SK-N-SH (cell line): ENCODE measurements at regions not wholly inside any gene's neighbourhood (a gene's known extent, or its start where the extent isn't known, plus 50 kb on each side); places are given as distances from the start of the nearest gene placed in this dataset.

Source experiments
- CTCF ChIA-PET: fragments of 300-600, 350-600 bp; formaldehyde crosslinking; extraction: SDS; loops from one replicate; lab custom pipeline; 2021; lab: Yijun Ruan, JAX
- POLR2A ChIA-PET: fragments of 350-600 bp; sonication (Branson Sonifier 250); formaldehyde crosslinking; extraction: SDS; loops from one replicate; lab custom pipeline; 2020; ENCODE audit warnings: antibody characterized with exemption, inconsistent platforms; lab: Yijun Ruan, JAX
- DNase-seq: peaks from one replicate; pipeline ENCODE4 v3.0.0; 2012
- H2AFZ ChIP-seq: fragments of 200-600 bp; sonication (generic); 2 replicates; pipeline ENCODE4 v1.8.1; 2016; ENCODE audit warnings: antibody characterized with exemption, mild to moderate bottlenecking, low read depth
- H3F3A ChIP-seq: fragments of 200-600 bp; sonication (generic); replicated peaks from 2 replicates; pipeline ENCODE3; 2016; ENCODE audit warnings: antibody characterized with exemption, mild to moderate bottlenecking; ENCODE audit not compliant: insufficient read depth
- H3K27ac ChIP-seq, 2 experiments: fragments of 200-500 bp in 1 of 2; fragments of 200-600 bp in 1 of 2; sonication (Bioruptor generic) in 1 of 2; sonication (generic), shearing (Covaris generic) in 1 of 2; 2 replicates each; pipeline versions ENCODE4 v1.5.1 to v1.6.1; 2014 to 2016; ENCODE audit warnings: low read depth in 2 of 2, inconsistent platforms in 1 of 2, low read length in 1 of 2, mild to moderate bottlenecking in 1 of 2, mixed read lengths in 1 of 2
- H3K27me3 ChIP-seq: fragments of 200-600 bp; sonication (generic), shearing (Covaris generic); 2 replicates; pipeline ENCODE4 v1.6.1; 2016; ENCODE audit warnings: mixed run types; ENCODE audit not compliant: insufficient read depth
- H3K36me3 ChIP-seq, 2 experiments: fragments of 200-500 bp in 1 of 2; fragments of 200-600 bp in 1 of 2; sonication (Bioruptor generic) in 1 of 2; sonication (generic) in 1 of 2; replicated peaks in 1 of 2; 2 replicates each; pipeline versions ENCODE3 to v1.5.1; 2014 to 2016; ENCODE audit warnings: low read length in 1 of 2, mild to moderate bottlenecking in 1 of 2; ENCODE audit not compliant: insufficient read depth in 2 of 2, control insufficient read depth in 1 of 2
- H3K4me1 ChIP-seq, 2 experiments: fragments of 200-500 bp in 1 of 2; fragments of 200-600 bp in 1 of 2; sonication (Bioruptor generic) in 1 of 2; sonication (generic), shearing (Covaris generic) in 1 of 2; 2 replicates each; pipeline versions ENCODE4 v1.5.1 to v1.6.1; 2014 to 2016; ENCODE audit warnings: low read depth in 1 of 2, low read length in 1 of 2, mixed run types in 1 of 2; ENCODE audit not compliant: insufficient read depth in 2 of 2, control insufficient read depth in 1 of 2
- H3K4me2 ChIP-seq: fragments of 200-600 bp; sonication (generic), shearing (Covaris generic); 2 replicates; pipeline ENCODE4 v1.6.1; 2017; ENCODE audit warnings: mixed run types
- H3K4me3 ChIP-seq, 2 experiments: fragments of 200-500 bp in 1 of 2; fragments of 200-600 bp in 1 of 2; sonication (Bioruptor generic) in 1 of 2; sonication (generic), shearing (Covaris generic) in 1 of 2; 2 replicates each; pipeline versions ENCODE4 v1.5.1 to v1.8.1; 2014 to 2016; ENCODE audit warnings: low read depth in 2 of 2, inconsistent platforms in 1 of 2, low read length in 1 of 2, mild to moderate bottlenecking in 1 of 2, mixed read lengths in 1 of 2, moderate library complexity in 1 of 2
- H3K79me2 ChIP-seq: fragments of 200-600 bp; sonication (generic); 2 replicates; pipeline ENCODE4 v1.8.1; 2017; ENCODE audit warnings: mild to moderate bottlenecking; ENCODE audit not compliant: insufficient read depth
- H3K9ac ChIP-seq: fragments of 200-600 bp; sonication (generic); 2 replicates; pipeline ENCODE4 v1.6.1; 2017; ENCODE audit warnings: mixed run types
- H3K9me2 ChIP-seq: fragments of 200-600 bp; sonication (generic); 2 replicates; pipeline ENCODE4 v1.6.1; 2017; ENCODE audit warnings: mixed run types
- H3K9me3 ChIP-seq: fragments of 200-600 bp; sonication (generic); 2 replicates; pipeline ENCODE4 v1.6.1; 2017; ENCODE audit warnings: mixed run types, mild to moderate bottlenecking, moderate library complexity
- H4K20me1 ChIP-seq: fragments of 200-600 bp; sonication (generic); 2 replicates; pipeline ENCODE4 v1.6.1; 2017; ENCODE audit warnings: mild to moderate bottlenecking, mixed run types; ENCODE audit not compliant: insufficient read depth
- CHD2 ChIP-seq: fragments of 150-350 bp; IDR thresholded peaks from 2 replicates; pipeline ENCODE4 v1.6.1; 2018; ENCODE audit warnings: low read length; ENCODE audit not compliant: partially characterized antibody
- ELF1 ChIP-seq: IDR thresholded peaks from 2 replicates; pipeline ENCODE4 v1.4.0; 2012
- GATA2 ChIP-seq: sonication (generic); formaldehyde crosslinking; IDR thresholded peaks from 2 replicates; pipeline ENCODE4 v1.5.0; 2020; ENCODE audit warnings: mild to moderate bottlenecking, missing genetic modification reagents
- JUND ChIP-seq: IDR thresholded peaks from 2 replicates; pipeline ENCODE4 v1.4.0; 2012
- MXI1 ChIP-seq: IDR thresholded peaks from 2 replicates; pipeline ENCODE4 v1.6.1; 2012; ENCODE audit warnings: mild to moderate bottlenecking, low read depth, low read length, improper control_type of control experiment
- NFIC ChIP-seq: IDR thresholded peaks from 2 replicates; pipeline ENCODE4 v1.4.0; 2012; ENCODE audit warnings: borderline replicate concordance
- NRF1 ChIP-seq: IDR thresholded peaks from 2 replicates; pipeline ENCODE4 v1.6.1; 2012; ENCODE audit warnings: low read depth, mild to moderate bottlenecking, low read length
- POLR2AphosphoS5 ChIP-seq: IDR thresholded peaks from 2 replicates; pipeline ENCODE4 v1.6.1; 2012; ENCODE audit warnings: low read depth, low read length
- RAD21 ChIP-seq: IDR thresholded peaks from 2 replicates; pipeline ENCODE4 v1.6.1; 2012; ENCODE audit warnings: mild to moderate bottlenecking, low read length
- RFX5 ChIP-seq: IDR thresholded peaks from 2 replicates; pipeline ENCODE4 v1.6.1; 2012; ENCODE audit warnings: mild to moderate bottlenecking, improper control_type of control experiment, low read length
- RXRA ChIP-seq: IDR thresholded peaks from 2 replicates; pipeline ENCODE4 v1.4.0; 2012; ENCODE audit warnings: low read depth, mild to moderate bottlenecking, borderline replicate concordance
- SIN3A ChIP-seq: IDR thresholded peaks from 2 replicates; pipeline ENCODE4 v1.6.1; 2012; ENCODE audit warnings: low read depth, mild to moderate bottlenecking, low read length, moderate library complexity, borderline replicate concordance
- SMC3 ChIP-seq: IDR thresholded peaks from 2 replicates; pipeline ENCODE4 v1.6.1; 2012; ENCODE audit warnings: low read depth, low read length, improper control_type of control experiment
- TCF12 ChIP-seq: IDR thresholded peaks from 2 replicates; pipeline ENCODE4 v1.4.0; 2012
- YY1 ChIP-seq: IDR thresholded peaks from 2 replicates; pipeline ENCODE4 v1.4.0; 2012; ENCODE audit warnings: low read depth, mild to moderate bottlenecking
- WGBS: methylation state at CpG from one replicate; pipeline ENCODE4 v1.1.6; 2017; ENCODE audit warnings: low lambda C conversion rate; 5-methylcytosine and 5-hydroxymethylcytosine counted together
- TF ChIP-seq, protein P1 (sequence below): fragments of 150-350 bp; IDR thresholded peaks from 2 replicates; pipeline ENCODE4 v1.6.1; 2017; ENCODE audit warnings: antibody characterized with exemption, low read length, low read depth, borderline replicate concordance
- TF ChIP-seq, protein P2 (sequence below): IDR thresholded peaks from 2 replicates; pipeline ENCODE4 v1.4.0; 2012; ENCODE audit warnings: low read depth, borderline replicate concordance
- TF ChIP-seq, protein P3 (sequence below): IDR thresholded peaks from 2 replicates; pipeline ENCODE4 v1.4.0; 2012; ENCODE audit warnings: low read depth
- TF ChIP-seq, protein P4 (sequence below): fragments of 200-600 bp; sonication (generic); IDR thresholded peaks from 2 replicates; pipeline ENCODE4 v1.6.1; 2017; ENCODE audit warnings: antibody characterized with exemption, mild to moderate bottlenecking, moderate library complexity

DNA sequence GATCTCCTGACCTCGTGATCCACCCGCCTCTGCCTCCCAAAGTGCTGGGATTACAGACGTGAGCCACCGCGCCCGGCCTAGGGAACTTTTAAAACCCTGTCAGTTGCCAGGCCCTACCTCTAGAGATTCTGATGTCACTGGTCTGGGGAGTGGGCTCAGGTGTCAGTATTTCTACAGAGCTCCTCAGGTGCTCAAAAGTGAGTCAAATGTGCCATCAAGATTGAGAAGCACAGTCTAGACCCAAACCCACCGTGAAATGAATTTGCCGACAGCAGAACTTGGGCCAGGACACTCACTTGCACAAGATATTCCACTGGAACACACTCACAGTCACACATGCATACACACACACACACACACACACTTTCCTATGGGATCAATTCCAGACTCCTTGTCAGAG is 215.5 kb downstream of the RRAGC start:
- no peaks in the 10 kb centered on the region for H3K36me3 ChIP-seq
- H2AFZ ChIP-seq: no peak overlapping the region
- H3K9ac ChIP-seq: no peak overlapping the region
- H4K20me1 ChIP-seq: no peaks in the 10 kb centered on the region
- H3K9me2 ChIP-seq: no peaks in the 10 kb centered on the region
- DNase-seq: no peak
- no peak overlapping the region for H3K4me3 ChIP-seq
- ChIA-PET POLR2A (no interaction called here), CTCF (no interaction called here)
- 58% methylated on average over 8 of the region's 8 CpGs for WGBS
- no peak overlapping the region for H3K27ac ChIP-seq
- H3K9me3 ChIP-seq: no peaks in the 10 kb centered on the region
- H3K4me1 ChIP-seq: no peaks in the 10 kb centered on the region
- no peaks in the 10 kb centered on the region for H3K79me2 ChIP-seq
- TF ChIP-seq RAD21 (no peak), JUND (no peak), RXRA (no peak), CHD2 (no peak), ELF1 (no peak), SIN3A (no peak), RFX5 (no peak), GATA2 (CRISPR knock-in tag) (no peak), TCF12 (no peak), MXI1 (no peak), YY1 (no peak), SMC3 (no peak), NFIC (no peak), NRF1 (no peak), POLR2AphosphoS5 (no peak)
- TF ChIP-seq, protein P1, sequence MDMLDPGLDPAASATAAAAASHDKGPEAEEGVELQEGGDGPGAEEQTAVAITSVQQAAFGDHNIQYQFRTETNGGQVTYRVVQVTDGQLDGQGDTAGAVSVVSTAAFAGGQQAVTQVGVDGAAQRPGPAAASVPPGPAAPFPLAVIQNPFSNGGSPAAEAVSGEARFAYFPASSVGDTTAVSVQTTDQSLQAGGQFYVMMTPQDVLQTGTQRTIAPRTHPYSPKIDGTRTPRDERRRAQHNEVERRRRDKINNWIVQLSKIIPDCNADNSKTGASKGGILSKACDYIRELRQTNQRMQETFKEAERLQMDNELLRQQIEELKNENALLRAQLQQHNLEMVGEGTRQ: no peak
- TF ChIP-seq, protein P2, sequence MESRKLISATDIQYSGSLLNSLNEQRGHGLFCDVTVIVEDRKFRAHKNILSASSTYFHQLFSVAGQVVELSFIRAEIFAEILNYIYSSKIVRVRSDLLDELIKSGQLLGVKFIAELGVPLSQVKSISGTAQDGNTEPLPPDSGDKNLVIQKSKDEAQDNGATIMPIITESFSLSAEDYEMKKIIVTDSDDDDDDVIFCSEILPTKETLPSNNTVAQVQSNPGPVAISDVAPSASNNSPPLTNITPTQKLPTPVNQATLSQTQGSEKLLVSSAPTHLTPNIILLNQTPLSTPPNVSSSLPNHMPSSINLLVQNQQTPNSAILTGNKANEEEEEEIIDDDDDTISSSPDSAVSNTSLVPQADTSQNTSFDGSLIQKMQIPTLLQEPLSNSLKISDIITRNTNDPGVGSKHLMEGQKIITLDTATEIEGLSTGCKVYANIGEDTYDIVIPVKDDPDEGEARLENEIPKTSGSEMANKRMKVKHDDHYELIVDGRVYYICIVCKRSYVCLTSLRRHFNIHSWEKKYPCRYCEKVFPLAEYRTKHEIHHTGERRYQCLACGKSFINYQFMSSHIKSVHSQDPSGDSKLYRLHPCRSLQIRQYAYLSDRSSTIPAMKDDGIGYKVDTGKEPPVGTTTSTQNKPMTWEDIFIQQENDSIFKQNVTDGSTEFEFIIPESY: no peak
- TF ChIP-seq, protein P3, sequence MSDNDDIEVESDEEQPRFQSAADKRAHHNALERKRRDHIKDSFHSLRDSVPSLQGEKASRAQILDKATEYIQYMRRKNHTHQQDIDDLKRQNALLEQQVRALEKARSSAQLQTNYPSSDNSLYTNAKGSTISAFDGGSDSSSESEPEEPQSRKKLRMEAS: no peak
- TF ChIP-seq, protein P4, sequence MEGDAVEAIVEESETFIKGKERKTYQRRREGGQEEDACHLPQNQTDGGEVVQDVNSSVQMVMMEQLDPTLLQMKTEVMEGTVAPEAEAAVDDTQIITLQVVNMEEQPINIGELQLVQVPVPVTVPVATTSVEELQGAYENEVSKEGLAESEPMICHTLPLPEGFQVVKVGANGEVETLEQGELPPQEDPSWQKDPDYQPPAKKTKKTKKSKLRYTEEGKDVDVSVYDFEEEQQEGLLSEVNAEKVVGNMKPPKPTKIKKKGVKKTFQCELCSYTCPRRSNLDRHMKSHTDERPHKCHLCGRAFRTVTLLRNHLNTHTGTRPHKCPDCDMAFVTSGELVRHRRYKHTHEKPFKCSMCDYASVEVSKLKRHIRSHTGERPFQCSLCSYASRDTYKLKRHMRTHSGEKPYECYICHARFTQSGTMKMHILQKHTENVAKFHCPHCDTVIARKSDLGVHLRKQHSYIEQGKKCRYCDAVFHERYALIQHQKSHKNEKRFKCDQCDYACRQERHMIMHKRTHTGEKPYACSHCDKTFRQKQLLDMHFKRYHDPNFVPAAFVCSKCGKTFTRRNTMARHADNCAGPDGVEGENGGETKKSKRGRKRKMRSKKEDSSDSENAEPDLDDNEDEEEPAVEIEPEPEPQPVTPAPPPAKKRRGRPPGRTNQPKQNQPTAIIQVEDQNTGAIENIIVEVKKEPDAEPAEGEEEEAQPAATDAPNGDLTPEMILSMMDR: no peak
- no peaks in the 10 kb centered on the region for H3K27me3 ChIP-seq
- H3F3A ChIP-seq: no peaks in the 10 kb centered on the region
- no peak overlapping the region for H3K4me2 ChIP-seq
